IPS-18a (cell line): ENCODE measurements at regions not wholly inside any gene's neighbourhood (a gene's known extent, or its start where the extent isn't known, plus 50 kb on each side); places are given as distances from the start of the nearest gene placed in this dataset.

ENCODE experiments used
- H3K27ac ChIP-seq: one replicate; pipeline ENCODE4 v1.5.1; 2013; ENCODE audit warnings: low read length
- H3K27me3 ChIP-seq: one replicate; pipeline ENCODE4 v1.6.1; 2013; ENCODE audit warnings: mild to moderate bottlenecking, low read length; ENCODE audit not compliant: control insufficient read depth, insufficient read depth
- H3K36me3 ChIP-seq: one replicate; pipeline ENCODE4 v1.6.1; 2013; ENCODE audit warnings: low read depth, low read length; ENCODE audit not compliant: control insufficient read depth
- H3K4me1 ChIP-seq: one replicate; pipeline ENCODE4 v1.6.1; 2013; ENCODE audit warnings: low read depth, low read length; ENCODE audit not compliant: control insufficient read depth
- H3K4me3 ChIP-seq: one replicate; pipeline ENCODE4 v1.5.1; 2013; ENCODE audit warnings: low read length
- H3K9ac ChIP-seq: one replicate; pipeline ENCODE4 v1.6.1; 2013; ENCODE audit warnings: mild to moderate bottlenecking, low read length, moderate library complexity
- H3K9me3 ChIP-seq: one replicate; pipeline ENCODE4 v1.6.1; 2013; ENCODE audit warnings: low read depth, low read length; ENCODE audit not compliant: control insufficient read depth

GRCh38 chr13:24090049-24090448 is 70.5 kb upstream of the SPATA13 start:
- Histone ChIP-seq H3K27ac (no peak overlapping the region), H3K4me3 (no peak overlapping the region), H3K9ac (no peak overlapping the region), H3K36me3 (no peaks in the 10 kb centered on the region), H3K27me3 (no peaks in the 10 kb centered on the region), H3K4me1 (peaks cover 9% of the 10 kb centered on the region), H3K9me3 (no peaks in the 10 kb centered on the region)

GRCh38 chr13:24091080-24091479 is 69.4 kb upstream of the SPATA13 start:
- Histone ChIP-seq H3K4me1 (peaks cover 9% of the 10 kb centered on the region), H3K9ac (no peak overlapping the region), H3K4me3 (no peak overlapping the region), H3K9me3 (no peaks in the 10 kb centered on the region), H3K27ac (no peak overlapping the region), H3K27me3 (no peaks in the 10 kb centered on the region), H3K36me3 (no peaks in the 10 kb centered on the region)

GRCh38 chr13:24092108-24092507 is 68.4 kb upstream of the SPATA13 start:
- H3K4me1 ChIP-seq = peaks cover 9% of the 10 kb centered on the region
- no peak overlapping the region for H3K9ac ChIP-seq
- no peaks in the 10 kb centered on the region for H3K36me3 ChIP-seq
- no peaks in the 10 kb centered on the region for H3K9me3 ChIP-seq
- H3K4me3 ChIP-seq = no peak overlapping the region
- H3K27me3 ChIP-seq = no peaks in the 10 kb centered on the region
- H3K27ac ChIP-seq = no peak overlapping the region

- H3K9me3 ChIP-seq = no peaks in the 10 kb centered on the region
- no peaks in the 10 kb centered on the region for H3K36me3 ChIP-seq
- no peak overlapping the region for H3K9ac ChIP-seq
- H3K27me3 ChIP-seq = no peaks in the 10 kb centered on the region
- H3K4me3 ChIP-seq = no peak overlapping the region
- no peak overlapping the region for H3K27ac ChIP-seq
- H3K4me1 ChIP-seq = peaks cover 9% of the 10 kb centered on the region
Observed at GRCh38 chr13:24093047-24093446, 67.5 kb upstream of the SPATA13 start.

GRCh38 chr13:24096659-24097058 is 63.9 kb upstream of the SPATA13 start:
- no peak overlapping the region for H3K9ac ChIP-seq
- H3K4me1 ChIP-seq = peaks cover 9% of the 10 kb centered on the region
- H3K9me3 ChIP-seq = no peaks in the 10 kb centered on the region
- H3K27me3 ChIP-seq = no peaks in the 10 kb centered on the region
- no peak overlapping the region for H3K4me3 ChIP-seq
- no peaks in the 10 kb centered on the region for H3K36me3 ChIP-seq
- no peak overlapping the region for H3K27ac ChIP-seq

- Histone ChIP-seq H3K4me1 (peaks cover 9% of the 10 kb centered on the region), H3K4me3 (no peak overlapping the region), H3K9ac (no peak overlapping the region), H3K9me3 (no peaks in the 10 kb centered on the region), H3K27ac (no peak overlapping the region), H3K27me3 (no peaks in the 10 kb centered on the region), H3K36me3 (no peaks in the 10 kb centered on the region)
Observed at GRCh38 chr13:24097064-24097463, 63.5 kb upstream of the SPATA13 start.

GRCh38 chr13:24097667-24098066 is 62.9 kb upstream of the SPATA13 start:
- Histone ChIP-seq H3K27ac (no peak overlapping the region), H3K4me1 (peaks cover 7% of the 10 kb centered on the region), H3K4me3 (no peak overlapping the region), H3K9me3 (no peaks in the 10 kb centered on the region), H3K36me3 (no peaks in the 10 kb centered on the region), H3K9ac (no peak overlapping the region), H3K27me3 (no peaks in the 10 kb centered on the region)

GRCh38 chr13:24099490-24099889 is 61.0 kb upstream of the SPATA13 start:
- Histone ChIP-seq H3K27me3 (no peaks in the 10 kb centered on the region), H3K36me3 (no peaks in the 10 kb centered on the region), H3K27ac (no peak overlapping the region), H3K9ac (no peak overlapping the region), H3K4me3 (no peak overlapping the region), H3K4me1 (no peaks in the 10 kb centered on the region), H3K9me3 (no peaks in the 10 kb centered on the region)

- Histone ChIP-seq H3K4me1 (no peaks in the 10 kb centered on the region), H3K27ac (no peak overlapping the region), H3K9ac (no peak overlapping the region), H3K4me3 (no peak overlapping the region), H3K27me3 (no peaks in the 10 kb centered on the region), H3K9me3 (no peaks in the 10 kb centered on the region), H3K36me3 (no peaks in the 10 kb centered on the region)
Observed at GRCh38 chr13:24100188-24100587, 60.3 kb upstream of the SPATA13 start.

GRCh38 chr13:24103782-24104372 is 56.6 kb upstream of the SPATA13 start:
- Histone ChIP-seq H3K9me3 (no peaks in the 10 kb centered on the region), H3K27me3 (no peaks in the 10 kb centered on the region), H3K9ac (no peak overlapping the region), H3K27ac (no peak overlapping the region), H3K4me1 (no peaks in the 10 kb centered on the region), H3K36me3 (no peaks in the 10 kb centered on the region), H3K4me3 (no peak overlapping the region)

GRCh38 chr13:24104723-24105122 is 55.8 kb upstream of the SPATA13 start:
- Histone ChIP-seq H3K9ac (no peak overlapping the region), H3K27ac (no peak overlapping the region), H3K9me3 (no peaks in the 10 kb centered on the region), H3K27me3 (no peaks in the 10 kb centered on the region), H3K36me3 (no peaks in the 10 kb centered on the region), H3K4me1 (no peaks in the 10 kb centered on the region), H3K4me3 (no peak overlapping the region)

- H3K36me3 ChIP-seq = no peaks in the 10 kb centered on the region
- H3K9ac ChIP-seq = no peak overlapping the region
- H3K9me3 ChIP-seq = no peaks in the 10 kb centered on the region
- H3K27me3 ChIP-seq = no peaks in the 10 kb centered on the region
- H3K4me3 ChIP-seq = no peak overlapping the region
- no peaks in the 10 kb centered on the region for H3K4me1 ChIP-seq
- H3K27ac ChIP-seq = no peak overlapping the region
Observed at GRCh38 chr13:24106429-24106828, 54.1 kb upstream of the SPATA13 start.
